Activated T-cell treated with anti-CD3 and anti-CD28 coated beads, Interleukin-2, amount 50 U/mL, for 1 hour (primary cell): ENCODE measurements at regions not wholly inside any gene's neighbourhood (a gene's known extent, or its start where the extent isn't known, plus 50 kb on each side); places are given as distances from the start of the nearest gene placed in this dataset.
"Not testable (repeated sequence)": the region's sequence is repeated elsewhere in the genome, so short reads cannot be mapped to it uniquely, and the experiment has no call there.

Source experiments
- DNase-seq: peaks from one replicate; pipeline ENCODE4 v3.0.0-alpha.2; 2020

GRCh38 chr2:83860320-83860719 lies 598.8 kb downstream of the SUCLG1 start:
- no peak for DNase-seq

GRCh38 chr2:83859553-83859952 lies 599.5 kb downstream of the SUCLG1 start:
- no peak for DNase-seq

GRCh38 chr2:83851066-83851465 lies 608.0 kb downstream of the SUCLG1 start:
- DNase-seq: no peak

- DNase-seq: no peak
Measured at GRCh38 chr2:83850071-83850725, 608.9 kb downstream of the SUCLG1 start.

DNA sequence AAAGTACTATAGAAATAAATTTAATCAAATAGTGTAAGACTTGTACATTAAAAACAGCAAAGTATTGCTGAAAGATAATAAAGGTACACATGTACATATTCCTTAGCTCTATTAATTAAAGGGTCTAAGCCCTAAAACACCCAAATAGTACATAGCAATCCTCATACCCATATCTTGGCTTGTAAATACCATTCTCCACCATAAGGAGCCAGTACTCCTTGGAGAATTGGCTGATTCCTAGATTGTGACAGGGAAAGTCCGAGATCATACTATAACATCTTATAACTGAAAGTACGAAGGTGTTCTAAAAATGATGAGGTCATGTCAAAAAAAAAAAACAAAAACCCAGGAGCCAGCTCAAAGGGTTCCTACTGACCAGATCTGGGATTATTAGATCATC lies 614.6 kb downstream of the SUCLG1 start:
- DNase-seq: no peak

DNA sequence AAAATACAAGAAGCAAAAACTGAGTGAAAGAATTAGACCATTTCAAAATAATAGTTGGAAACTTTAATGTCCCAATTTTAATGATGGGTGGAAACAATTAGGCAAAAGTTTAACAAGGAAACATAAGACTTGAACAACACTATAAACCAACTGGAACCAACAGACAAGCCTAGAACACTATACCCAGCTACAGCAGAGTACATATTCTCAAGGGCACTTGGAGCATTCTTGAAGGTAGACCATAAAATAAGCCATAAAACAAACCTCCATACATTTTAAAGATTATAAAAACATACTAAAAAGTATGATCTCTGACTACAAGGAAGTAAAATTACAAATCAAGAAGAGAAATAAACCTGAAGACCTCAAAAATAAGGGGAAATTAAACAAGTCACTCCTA lies 616.7 kb downstream of the SUCLG1 start:
- DNase-seq: no peak

GRCh38 chr2:83837823-83838222 lies 621.3 kb downstream of the SUCLG1 start:
- no peak for DNase-seq

GRCh38 chr2:83827618-83828017 lies 631.5 kb downstream of the SUCLG1 start:
- DNase-seq: no peak

GRCh38 chr2:83826577-83826976 lies 632.5 kb downstream of the SUCLG1 start:
- no peak for DNase-seq

GRCh38 chr2:83823229-83823628 lies 635.9 kb downstream of the SUCLG1 start:
- DNase-seq: no peak

- no peak for DNase-seq
Measured at GRCh38 chr2:83817511-83817910, 641.6 kb downstream of the SUCLG1 start.

DNA sequence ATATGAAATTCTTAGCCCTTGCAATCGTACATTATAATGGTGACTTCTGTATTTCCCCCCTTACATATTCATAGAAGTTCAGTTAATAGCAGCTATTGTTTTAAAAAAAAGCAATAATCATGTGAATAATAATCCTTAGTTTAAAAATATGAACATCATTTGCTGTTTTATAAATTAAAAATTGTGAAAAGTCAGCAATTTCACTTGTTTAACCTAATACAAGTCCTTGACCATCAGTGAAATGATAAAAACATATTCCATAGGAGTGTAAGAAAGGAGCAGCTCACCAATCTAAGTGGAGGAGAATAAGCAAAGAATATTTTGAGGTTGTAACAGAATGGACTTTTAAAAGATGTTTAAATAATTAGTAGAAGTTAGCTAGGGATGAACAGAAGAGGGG lies 650.2 kb downstream of the SUCLG1 start:
- no peak for DNase-seq

- DNase-seq: no peak
Measured at GRCh38 chr2:83802604-83803003, 656.5 kb downstream of the SUCLG1 start.

GRCh38 chr2:83795777-83796176 lies 663.3 kb downstream of the SUCLG1 start:
- DNase-seq: no peak

GRCh38 chr2:83790467-83790866 lies 668.6 kb downstream of the SUCLG1 start:
- not testable (repeated sequence) for DNase-seq

DNA sequence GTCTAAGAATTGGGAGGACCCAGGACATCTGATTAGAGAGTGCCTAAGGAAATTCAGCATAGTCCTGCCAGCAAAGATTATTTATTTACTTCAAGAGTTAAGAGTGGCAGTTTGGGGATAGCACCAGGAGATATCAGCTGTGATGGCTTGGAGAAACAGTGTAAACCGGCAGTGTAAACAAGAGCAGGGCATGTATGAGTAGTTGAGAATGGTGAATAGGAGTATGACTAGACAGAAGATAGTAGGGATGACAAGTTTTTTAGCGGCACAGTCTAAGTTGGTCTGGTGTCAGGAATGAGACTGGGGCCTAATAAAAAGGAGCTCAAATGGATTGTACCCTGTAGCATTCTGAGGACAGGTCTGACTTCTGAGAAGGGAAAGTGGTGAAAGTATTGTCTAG lies 669.4 kb downstream of the SUCLG1 start:
- not testable (repeated sequence) for DNase-seq

- not testable (repeated sequence) for DNase-seq
Measured at GRCh38 chr2:83788938-83789566, 670.0 kb downstream of the SUCLG1 start.

DNA sequence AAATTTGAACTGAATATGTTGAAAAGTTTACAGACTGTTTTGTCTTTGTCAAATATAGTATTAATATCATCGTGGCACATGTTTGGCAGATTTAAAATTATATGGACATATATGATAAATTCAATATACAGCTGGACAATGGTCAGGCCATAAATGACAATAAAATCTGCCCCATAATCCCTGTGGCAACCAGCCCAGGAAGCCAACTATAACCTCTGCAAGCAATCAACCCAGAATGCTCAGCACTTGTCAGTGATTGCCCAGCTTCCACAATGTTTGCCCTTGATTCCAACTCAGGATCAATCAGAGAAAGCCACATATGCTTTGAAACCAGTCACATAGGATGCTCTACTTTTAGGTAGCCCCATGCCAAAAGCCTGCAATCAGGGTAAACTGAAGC lies 671.9 kb downstream of the SUCLG1 start:
- DNase-seq: no peak

GRCh38 chr2:83786140-83786539 lies 672.9 kb downstream of the SUCLG1 start:
- DNase-seq: no peak

- DNase-seq: no peak
Measured at GRCh38 chr2:83784947-83785346, 674.1 kb downstream of the SUCLG1 start.

GRCh38 chr2:83784315-83784714 lies 674.8 kb downstream of the SUCLG1 start:
- DNase-seq: no peak

DNA sequence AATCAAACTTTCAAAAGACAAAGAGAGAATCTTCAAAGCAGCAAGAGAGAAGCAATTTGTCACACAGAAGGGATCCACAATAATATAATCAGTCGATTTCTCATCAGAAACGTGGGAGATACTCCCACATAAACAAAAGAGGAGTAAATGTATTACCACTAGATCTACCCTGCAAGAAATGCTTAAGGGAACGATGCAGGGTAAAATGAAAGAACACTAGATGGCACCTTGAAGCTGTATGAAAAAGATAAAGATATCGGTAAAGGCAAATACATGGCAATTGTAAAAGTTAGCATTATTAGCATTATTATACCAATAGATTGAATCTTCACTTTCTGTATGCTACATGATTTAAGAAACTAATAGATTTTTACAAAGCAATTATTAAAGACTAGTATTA lies 677.0 kb downstream of the SUCLG1 start:
- no peak for DNase-seq

DNA sequence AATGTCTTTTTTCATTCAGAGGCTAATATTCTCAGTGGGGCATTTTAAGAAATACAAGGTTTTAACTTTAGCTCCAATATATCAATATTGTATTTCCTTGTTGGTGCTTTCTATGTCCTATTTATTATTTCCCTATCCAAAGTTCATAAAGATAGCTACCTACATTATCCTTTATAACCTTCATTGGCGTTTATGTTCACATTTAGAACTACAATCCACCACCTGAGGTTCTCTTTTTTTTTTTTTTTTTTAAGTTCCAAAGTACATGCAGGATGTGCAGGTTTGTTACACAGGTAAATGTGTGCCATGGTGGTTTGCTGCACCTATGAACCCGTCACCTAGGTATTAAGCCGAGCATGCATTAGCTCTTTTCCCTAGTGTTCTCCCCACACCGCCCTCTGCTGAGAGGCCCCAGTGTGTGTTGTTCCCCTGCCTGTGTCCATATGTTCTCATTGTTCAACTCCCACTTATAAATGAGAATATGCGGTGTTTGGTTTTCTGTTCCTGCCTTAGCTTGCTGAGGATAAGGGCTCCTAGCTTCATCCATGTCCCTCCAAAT lies 694.6 kb downstream of the SUCLG1 start:
- DNase-seq: no peak

DNA sequence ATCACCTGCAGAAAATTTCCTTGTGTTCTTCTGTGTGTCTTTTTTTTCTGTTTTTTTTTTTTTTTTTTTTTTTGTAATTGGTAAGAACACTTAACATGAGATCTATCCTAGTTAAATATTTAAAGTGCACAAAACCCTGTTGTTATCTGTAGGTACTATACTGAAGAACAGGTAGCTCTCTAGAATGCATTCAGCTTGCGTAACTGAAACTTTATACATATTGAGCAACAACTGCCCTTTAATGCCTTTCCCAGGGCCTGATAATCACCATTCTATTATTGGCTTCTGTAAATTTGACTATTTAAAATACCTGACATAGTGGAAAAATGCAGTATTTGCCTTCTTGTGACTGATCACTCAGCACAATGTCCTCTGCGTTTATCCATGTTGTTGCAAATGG lies 701.8 kb downstream of the SUCLG1 start:
- DNase-seq: no peak

DNA sequence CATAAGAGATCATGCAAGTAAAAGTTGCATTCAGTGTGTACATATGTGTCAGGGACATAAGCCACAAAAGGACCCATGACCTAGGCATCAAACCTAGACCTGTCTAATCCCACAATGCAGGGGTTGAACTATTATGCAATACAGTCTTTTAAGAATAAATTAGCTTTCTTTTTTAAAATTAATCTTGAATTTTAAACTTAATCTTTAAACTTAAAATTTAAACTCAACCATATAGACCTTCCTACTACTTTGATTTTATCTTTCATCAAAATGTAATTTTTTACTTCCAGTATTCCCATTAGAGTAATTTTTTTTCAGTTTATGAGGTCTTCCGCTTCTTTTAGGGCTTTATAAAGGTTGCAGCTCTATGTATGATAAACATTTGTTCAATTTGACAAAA lies 702.9 kb downstream of the SUCLG1 start:
- no peak for DNase-seq
